K562 (cell line): ENCODE measurements at regions not wholly inside any gene's neighbourhood (a gene's known extent, or its start where the extent isn't known, plus 50 kb on each side); places are given as distances from the start of the nearest gene placed in this dataset.

Experiments
- ATAC-seq: fragments of 200-7000 bp; cut with Tn5 transposase; 3 replicates; pipeline ENCODE4 v1.9.1; 2020; ENCODE audit warnings: moderate library complexity
- BruUV-seq: library from RNA; stranded (reverse); fragments of 400-500 nt; replicated peaks from 2 replicates; lab custom pipeline; 2021; lab: Mats Ljungman, UMichigan
- CTCF ChIA-PET: fragments of 300-600 bp; formaldehyde crosslinking; extraction: SDS; loops from one replicate; lab custom pipeline; 2021; ENCODE audit warnings: low intra/inter-chr PET ratio; lab: Yijun Ruan, JAX
- POLR2A ChIA-PET: fragments of 300-600, 350-650 bp; sonication (Branson Sonifier 250); formaldehyde crosslinking; extraction: SDS; loops from one replicate; lab custom pipeline; 2021; ENCODE audit warnings: antibody characterized with exemption, inconsistent platforms; lab: Yijun Ruan, JAX
- DNase-seq, 4 experiments: peaks; one replicate each; pipeline versions ENCODE4 v3.0.0 to v3.0.0-alpha.2; 2011 to 2018; ENCODE audit warnings: low spot score in 3 of 4, mixed read lengths in 3 of 4; ENCODE audit errors: extremely low read depth in 1 of 4
- FAIRE-seq: peaks from 2 replicates; lab custom pipeline; 2011; peaks lifted over from hg19 to GRCh38; lab: Jason Lieb, UNC
- H2AFZ ChIP-seq: 2 replicates; pipeline ENCODE4 v1.6.0; 2011; ENCODE audit warnings: low read depth, low read length, control low read depth, inconsistent platforms
- H3K27ac ChIP-seq: fragments of 200-600 bp; 3 replicates; pipeline ENCODE4 v1.8.0; 2011; ENCODE audit warnings: low read depth, mild to moderate bottlenecking, control low read depth, inconsistent platforms, low read length, moderate library complexity, mixed read lengths; ENCODE audit errors: extremely low read depth
- H3K27me3 ChIP-seq, 2 experiments: fragments of 300-600 bp in 1 of 2; 2 replicates in 1 of 2; 3 replicates in 1 of 2; pipeline versions ENCODE4 v1.6.0 to v1.8.0; 2011; ENCODE audit warnings: inconsistent platforms in 2 of 2, low read length in 2 of 2, mild to moderate bottlenecking in 1 of 2, mixed read lengths in 1 of 2, moderate library complexity in 1 of 2; ENCODE audit not compliant: control insufficient read depth in 2 of 2, insufficient read depth in 2 of 2
- H3K36me3 ChIP-seq: fragments of 300-600 bp; 3 replicates; pipeline ENCODE4 v1.8.0; 2011; ENCODE audit warnings: mild to moderate bottlenecking, low read length, inconsistent platforms; ENCODE audit not compliant: control insufficient read depth, insufficient read depth
- H3K4me1 ChIP-seq, 2 experiments: fragments of 200-600 bp in 1 of 2; replicated peaks in 1 of 2; 2 replicates in 1 of 2; 3 replicates in 1 of 2; pipeline versions ENCODE4 v1.5.1 to v1.8.0; 2011; ENCODE audit warnings: inconsistent platforms in 2 of 2, low read length in 2 of 2, mild to moderate bottlenecking in 1 of 2, mixed read lengths in 1 of 2, moderate library complexity in 1 of 2; ENCODE audit not compliant: control insufficient read depth in 2 of 2, insufficient read depth in 2 of 2
- H3K4me2 ChIP-seq: 2 replicates; pipeline ENCODE4 v1.6.1; 2011; ENCODE audit warnings: low read length, control low read depth, inconsistent platforms, mixed read lengths; ENCODE audit not compliant: insufficient read depth
- H3K4me3 ChIP-seq: fragments of 200-600 bp; sonication (generic), shearing (Covaris generic); 2 replicates; pipeline ENCODE4 v1.5.1; 2016; ENCODE audit warnings: control low read depth, inconsistent platforms
- H3K79me2 ChIP-seq: fragments of 200-600 bp; 3 replicates; pipeline ENCODE4 v1.8.0; 2011; ENCODE audit warnings: low read length, inconsistent platforms; ENCODE audit not compliant: control insufficient read depth, insufficient read depth
- H3K9ac ChIP-seq, 2 experiments: 2 replicates each; pipeline versions ENCODE4 v1.6.0 to v1.6.1; 2011; ENCODE audit warnings: low read depth in 2 of 2, low read length in 2 of 2, control low read depth in 1 of 2, inconsistent platforms in 1 of 2, mild to moderate bottlenecking in 1 of 2, mixed read lengths in 1 of 2; ENCODE audit not compliant: insufficient read depth in 1 of 2
- H3K9me1 ChIP-seq: one replicate; pipeline ENCODE4 v1.6.0; 2011; ENCODE audit warnings: inconsistent platforms, mild to moderate bottlenecking, low read length, moderate library complexity; ENCODE audit not compliant: control insufficient read depth, insufficient read depth
- H3K9me3 ChIP-seq: replicated peaks from 2 replicates; pipeline ENCODE4 v1.5.1; 2011; ENCODE audit warnings: low read depth, low read length, inconsistent platforms; ENCODE audit not compliant: control insufficient read depth, insufficient read depth
- H4K20me1 ChIP-seq: replicated peaks from 2 replicates; pipeline ENCODE4 v1.6.1; 2011; ENCODE audit warnings: low read length, inconsistent platforms, mixed read lengths; ENCODE audit not compliant: control insufficient read depth, insufficient read depth
- EHMT2 ChIP-seq: fragments of 450-650 bp; IDR thresholded peaks from 2 replicates; pipeline ENCODE4 v1.6.1; 2018; ENCODE audit warnings: antibody characterized with exemption
- GATA2 ChIP-seq: sonication (generic); formaldehyde crosslinking; IDR thresholded peaks from 2 replicates; pipeline ENCODE4 v1.4.0; 2020; ENCODE audit warnings: mild to moderate bottlenecking, missing genetic modification reagents
- KDM2B ChIP-seq: fragments of 250-450 bp; sonication (Bioruptor Pico); IDR thresholded peaks from 2 replicates; pipeline ENCODE4 v1.8.0; 2021; ENCODE audit warnings: mild to moderate bottlenecking, moderate library complexity
- LARP7 ChIP-seq: fragments of 450-650 bp; IDR thresholded peaks from 2 replicates; pipeline ENCODE4 v1.6.1; 2016
- MIER1 ChIP-seq: fragments of 450-650 bp; IDR thresholded peaks from 2 replicates; pipeline ENCODE4 v1.6.1; 2016; ENCODE audit warnings: antibody characterized with exemption, mild to moderate bottlenecking, low read depth
- POLR3A ChIP-seq: IDR thresholded peaks from 2 replicates; pipeline ENCODE4 v1.6.1; 2011; ENCODE audit warnings: borderline replicate concordance, mild to moderate bottlenecking, moderate library complexity; ENCODE audit not compliant: insufficient read length, insufficient read depth; ENCODE audit errors: extremely low read depth
- REST ChIP-seq, 2 experiments: fragments of 450-650 bp; formaldehyde crosslinking in 1 of 2; IDR thresholded peaks; 2 replicates each; pipeline versions ENCODE4 v1.4.0 to v1.6.1; 2014 to 2020; ENCODE audit warnings: mild to moderate bottlenecking in 2 of 2, borderline replicate concordance in 1 of 2, low read depth in 1 of 2
- ZC3H4 ChIP-seq: sonication (generic); formaldehyde crosslinking; IDR thresholded peaks from 2 replicates; pipeline ENCODE4 v1.9.0; 2021; ENCODE audit warnings: missing genetic modification reagents, borderline replicate concordance
- ZNF449 ChIP-seq: fragments of 250-450 bp; sonication (Bioruptor Pico); IDR thresholded peaks from 2 replicates; pipeline ENCODE4 v1.8.0; 2022; ENCODE audit warnings: moderate library complexity, mild to moderate bottlenecking, inconsistent platforms
- WGBS: fragments of 100-300 bp; shearing (Covaris generic); methylation state at CpG from one replicate; pipeline ENCODE4 v1.1.6; 2016; ENCODE audit warnings: low coverage, mixed read lengths; ENCODE audit not compliant: insufficient coverage; ENCODE audit errors: missing lambda C conversion rate; 5-methylcytosine and 5-hydroxymethylcytosine counted together
- in situ Hi-C: fragments of 300-500 bp; cut with MboI; formaldehyde crosslinking; loops from 4 replicates; pipeline ENCODE4 v1.15.0; 2018; ENCODE audit warnings: inconsistent platforms, mixed read lengths
- intact Hi-C: fragments of 100-400 bp; cut with micrococcal nuclease; formaldehyde crosslinking; loops from 2 replicates; pipeline ENCODE4 v1.14.2; 2022

GRCh38 chr16:16797239-16797638 is 418.3 kb downstream of the NPIPA7 start:
- POLR2A ChIA-PET: no interaction called here
- no peaks in the 10 kb centered on the region for H3K36me3 ChIP-seq
- no peak for TF ChIP-seq ZNF449 (CRISPR knock-in tag)
- TF ChIP-seq EHMT2: peak; percentile 95
- no peak for TF ChIP-seq POLR3A
- TF ChIP-seq LARP7: no peak
- TF ChIP-seq REST (IDR thresholded peaks at IDR 0.05; ENCODE audit: borderline replicate concordance): peak; percentile 97
- TF ChIP-seq REST (CRISPR knock-in tag; IDR thresholded peaks at IDR 0.05; ENCODE audit: low read depth): peak; percentile 81
- no peak for TF ChIP-seq GATA2 (CRISPR knock-in tag)
- TF ChIP-seq MIER1: peak; percentile 91
- no peak for TF ChIP-seq KDM2B (CRISPR knock-in tag)
- no peak for TF ChIP-seq ZC3H4 (CRISPR knock-in tag)
- CTCF ChIA-PET: no interaction called here
- WGBS: 23% methylated on average over 2 of the region's 2 CpGs
- H3K9ac ChIP-seq: no peak overlapping the region
- no peak overlapping the region for H2AFZ ChIP-seq
- FAIRE-seq (no peak), DNase-seq (peak in 1 of 4 experiments; percentile 29), ATAC-seq (no peak)
- no peaks in the 10 kb centered on the region for H3K79me2 ChIP-seq
- no peak overlapping the region for H3K4me3 ChIP-seq
- no peaks in the 10 kb centered on the region for H3K9me1 ChIP-seq
- no TSS peak for BruUV-seq
- intact Hi-C loops (no loop called here), in situ Hi-C loops (no loop called here)
- no peaks in the 10 kb centered on the region for H3K27me3 ChIP-seq
- H4K20me1 ChIP-seq: no peaks in the 10 kb centered on the region
- no peak overlapping the region for H3K4me2 ChIP-seq
- no peak overlapping the region for H3K27ac ChIP-seq
- H3K4me1 ChIP-seq: no peaks in the 10 kb centered on the region
- H3K9me3 ChIP-seq: 0 out of 2 replicates have a peak, but pooled peaks cover 2% of the 10 kb centered on the region
